GM23338 (cell line): ENCODE measurements at regions not wholly inside any gene's neighbourhood (a gene's known extent, or its start where the extent isn't known, plus 50 kb on each side); places are given as distances from the start of the nearest gene placed in this dataset.

Experiments used
- ATAC-seq: fragments of 200-7000 bp; cut with Tn5 transposase; 3 replicates; pipeline ENCODE4 v1.9.1; 2020
- DNase-seq: peaks from one replicate; pipeline ENCODE4 v3.0.0-alpha.2; 2015; ENCODE audit warnings: low spot score
- H2AFZ ChIP-seq: fragments of 200-600 bp; sonication (generic); 2 replicates; pipeline ENCODE4 v1.8.0; 2016; ENCODE audit warnings: antibody characterized with exemption, mild to moderate bottlenecking, moderate library complexity
- H3F3A ChIP-seq: fragments of 200-600 bp; sonication (generic); replicated peaks from 2 replicates; pipeline ENCODE4 v1.8.0; 2017; ENCODE audit warnings: antibody characterized with exemption, mixed run types, low read depth
- H3K27ac ChIP-seq: fragments of 200-600 bp; sonication (generic); 2 replicates; pipeline ENCODE4 v1.6.1; 2016; ENCODE audit warnings: low read depth
- H3K27me3 ChIP-seq: fragments of 200-600 bp; sonication (generic); 2 replicates; pipeline ENCODE4 v1.8.0; 2016; ENCODE audit warnings: mild to moderate bottlenecking, mixed run types, moderate library complexity; ENCODE audit not compliant: insufficient read depth
- H3K36me3 ChIP-seq: fragments of 200-600 bp; sonication (generic); 2 replicates; pipeline ENCODE4 v1.8.0; 2016; ENCODE audit warnings: mild to moderate bottlenecking; ENCODE audit not compliant: insufficient read depth
- H3K4me1 ChIP-seq: fragments of 200-600 bp; sonication (generic); 2 replicates; pipeline ENCODE4 v1.8.0; 2016; ENCODE audit warnings: mild to moderate bottlenecking, moderate library complexity; ENCODE audit not compliant: insufficient read depth
- H3K4me2 ChIP-seq: fragments of 200-600 bp; sonication (generic); 2 replicates; pipeline ENCODE4 v1.7.1; 2017; ENCODE audit warnings: mixed run types
- H3K4me3 ChIP-seq: fragments of 200-600 bp; sonication (generic); 2 replicates; pipeline ENCODE4 v1.6.1; 2016; ENCODE audit warnings: mixed run types
- H3K79me2 ChIP-seq: fragments of 200-600 bp; sonication (generic); replicated peaks from 2 replicates; pipeline ENCODE4 v1.8.0; 2017; ENCODE audit warnings: mild to moderate bottlenecking; ENCODE audit not compliant: insufficient read depth
- H3K9me2 ChIP-seq: fragments of 200-600 bp; sonication (generic); 2 replicates; pipeline ENCODE4 v1.8.0; 2017; ENCODE audit not compliant: insufficient read depth
- H4K20me1 ChIP-seq: fragments of 200-600 bp; sonication (generic); replicated peaks from 2 replicates; pipeline ENCODE4 v1.8.0; 2017; ENCODE audit warnings: mild to moderate bottlenecking; ENCODE audit not compliant: insufficient read depth
- H3K27ac Mint-ChIP-seq: 2 replicates; pipeline ENCODE4 v1.8.0; 2020; ENCODE audit warnings: inconsistent platforms, mild to moderate bottlenecking, moderate library complexity, mixed read lengths
- H3K27me3 Mint-ChIP-seq: 3 replicates; pipeline ENCODE4 v1.8.0; 2022; ENCODE audit warnings: low read depth, mild to moderate bottlenecking, moderate library complexity, mixed read lengths, inconsistent platforms; ENCODE audit not compliant: insufficient read depth, poor library complexity
- H3K36me3 Mint-ChIP-seq: 3 replicates; pipeline ENCODE4 v1.8.0; 2021; ENCODE audit warnings: low read depth, mild to moderate bottlenecking, inconsistent platforms, moderate library complexity, mixed read lengths
- H3K4me1 Mint-ChIP-seq: 3 replicates; pipeline ENCODE4 v1.8.0; 2020; ENCODE audit warnings: mild to moderate bottlenecking, inconsistent platforms, mixed read lengths
- H3K4me3 Mint-ChIP-seq: 3 replicates; pipeline ENCODE4 v1.8.0; 2021; ENCODE audit warnings: moderate library complexity, mild to moderate bottlenecking, inconsistent platforms, mixed read lengths
- H3K9me3 Mint-ChIP-seq: 3 replicates; pipeline ENCODE4 v1.8.0; 2020; ENCODE audit warnings: moderate library complexity, mild to moderate bottlenecking, inconsistent platforms, mixed read lengths
- CREB1 ChIP-seq: fragments of 250-450 bp; sonication (Bioruptor Pico); IDR thresholded peaks from 2 replicates; pipeline ENCODE4 v1.5.0; 2020; ENCODE audit warnings: low read depth, mild to moderate bottlenecking, moderate library complexity
- EZH2 ChIP-seq: fragments of 200-600 bp; sonication (generic); IDR thresholded peaks from one replicate; pipeline ENCODE4 v1.8.0; 2017; ENCODE audit warnings: antibody characterized with exemption, mild to moderate bottlenecking, low read depth; ENCODE audit not compliant: unreplicated experiment
- EZH2phosphoT487 ChIP-seq: fragments of 200-600 bp; sonication (generic); IDR thresholded peaks from one replicate; pipeline ENCODE4 v1.8.1; 2018; ENCODE audit warnings: antibody characterized with exemption; ENCODE audit not compliant: unreplicated experiment
- JUNB ChIP-seq: IDR thresholded peaks from one replicate; pipeline ENCODE4 v1.6.1; 2016; ENCODE audit warnings: antibody characterized with exemption; ENCODE audit not compliant: unreplicated experiment
- NANOG ChIP-seq: IDR thresholded peaks from 2 replicates; pipeline ENCODE4 v1.6.1; 2016; ENCODE audit warnings: antibody characterized with exemption, borderline replicate concordance
- POLR2AphosphoS5 ChIP-seq: IDR thresholded peaks from 2 replicates; pipeline ENCODE4 v1.6.1; 2016; ENCODE audit warnings: antibody characterized with exemption, low read depth
- TF ChIP-seq, protein P1 (sequence below), 2 experiments: fragments of 200-600 bp in 1 of 2; sonication (generic) in 1 of 2; conservative IDR thresholded peaks; 2 replicates each; pipeline versions ENCODE4 v1.5.1 to v1.6.1; 2016 to 2017; ENCODE audit warnings: antibody characterized with exemption in 2 of 2, low read depth in 2 of 2, mild to moderate bottlenecking in 2 of 2, moderate library complexity in 1 of 2
- TF ChIP-seq, protein P2 (sequence below): IDR thresholded peaks from one replicate; pipeline ENCODE4 v1.6.1; 2018; ENCODE audit warnings: antibody characterized with exemption; ENCODE audit not compliant: unreplicated experiment
- TF ChIP-seq, protein P3 (sequence below): IDR thresholded peaks from 2 replicates; pipeline ENCODE4 v1.6.1; 2016; ENCODE audit warnings: antibody characterized with exemption

DNA sequence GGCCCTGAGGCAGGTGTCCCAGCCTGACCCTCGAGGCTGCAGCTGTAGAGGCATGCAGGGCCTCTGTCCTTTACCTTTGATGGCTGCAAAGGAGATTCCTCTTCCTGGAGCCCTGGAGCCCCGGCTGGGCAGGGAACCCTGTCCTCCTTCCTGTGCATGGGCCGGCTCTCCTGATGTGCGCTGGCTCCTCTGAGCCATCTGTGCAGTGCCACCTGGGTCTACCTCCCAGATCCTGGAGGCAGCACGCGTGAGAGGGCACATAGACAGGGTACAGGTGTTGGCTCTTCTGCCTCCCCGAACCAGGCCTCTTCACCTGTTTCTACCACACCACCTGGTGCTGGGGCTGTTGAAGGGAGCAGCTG is 115.1 kb downstream of the BEGAIN start (continued):
- TF ChIP-seq, protein P1, sequence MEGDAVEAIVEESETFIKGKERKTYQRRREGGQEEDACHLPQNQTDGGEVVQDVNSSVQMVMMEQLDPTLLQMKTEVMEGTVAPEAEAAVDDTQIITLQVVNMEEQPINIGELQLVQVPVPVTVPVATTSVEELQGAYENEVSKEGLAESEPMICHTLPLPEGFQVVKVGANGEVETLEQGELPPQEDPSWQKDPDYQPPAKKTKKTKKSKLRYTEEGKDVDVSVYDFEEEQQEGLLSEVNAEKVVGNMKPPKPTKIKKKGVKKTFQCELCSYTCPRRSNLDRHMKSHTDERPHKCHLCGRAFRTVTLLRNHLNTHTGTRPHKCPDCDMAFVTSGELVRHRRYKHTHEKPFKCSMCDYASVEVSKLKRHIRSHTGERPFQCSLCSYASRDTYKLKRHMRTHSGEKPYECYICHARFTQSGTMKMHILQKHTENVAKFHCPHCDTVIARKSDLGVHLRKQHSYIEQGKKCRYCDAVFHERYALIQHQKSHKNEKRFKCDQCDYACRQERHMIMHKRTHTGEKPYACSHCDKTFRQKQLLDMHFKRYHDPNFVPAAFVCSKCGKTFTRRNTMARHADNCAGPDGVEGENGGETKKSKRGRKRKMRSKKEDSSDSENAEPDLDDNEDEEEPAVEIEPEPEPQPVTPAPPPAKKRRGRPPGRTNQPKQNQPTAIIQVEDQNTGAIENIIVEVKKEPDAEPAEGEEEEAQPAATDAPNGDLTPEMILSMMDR (conservative IDR thresholded peaks at IDR 0.05; ENCODE audit: low read depth in 2 of 2) = no peak
- no peak for TF ChIP-seq EZH2phosphoT487
- TF ChIP-seq, protein P2, sequence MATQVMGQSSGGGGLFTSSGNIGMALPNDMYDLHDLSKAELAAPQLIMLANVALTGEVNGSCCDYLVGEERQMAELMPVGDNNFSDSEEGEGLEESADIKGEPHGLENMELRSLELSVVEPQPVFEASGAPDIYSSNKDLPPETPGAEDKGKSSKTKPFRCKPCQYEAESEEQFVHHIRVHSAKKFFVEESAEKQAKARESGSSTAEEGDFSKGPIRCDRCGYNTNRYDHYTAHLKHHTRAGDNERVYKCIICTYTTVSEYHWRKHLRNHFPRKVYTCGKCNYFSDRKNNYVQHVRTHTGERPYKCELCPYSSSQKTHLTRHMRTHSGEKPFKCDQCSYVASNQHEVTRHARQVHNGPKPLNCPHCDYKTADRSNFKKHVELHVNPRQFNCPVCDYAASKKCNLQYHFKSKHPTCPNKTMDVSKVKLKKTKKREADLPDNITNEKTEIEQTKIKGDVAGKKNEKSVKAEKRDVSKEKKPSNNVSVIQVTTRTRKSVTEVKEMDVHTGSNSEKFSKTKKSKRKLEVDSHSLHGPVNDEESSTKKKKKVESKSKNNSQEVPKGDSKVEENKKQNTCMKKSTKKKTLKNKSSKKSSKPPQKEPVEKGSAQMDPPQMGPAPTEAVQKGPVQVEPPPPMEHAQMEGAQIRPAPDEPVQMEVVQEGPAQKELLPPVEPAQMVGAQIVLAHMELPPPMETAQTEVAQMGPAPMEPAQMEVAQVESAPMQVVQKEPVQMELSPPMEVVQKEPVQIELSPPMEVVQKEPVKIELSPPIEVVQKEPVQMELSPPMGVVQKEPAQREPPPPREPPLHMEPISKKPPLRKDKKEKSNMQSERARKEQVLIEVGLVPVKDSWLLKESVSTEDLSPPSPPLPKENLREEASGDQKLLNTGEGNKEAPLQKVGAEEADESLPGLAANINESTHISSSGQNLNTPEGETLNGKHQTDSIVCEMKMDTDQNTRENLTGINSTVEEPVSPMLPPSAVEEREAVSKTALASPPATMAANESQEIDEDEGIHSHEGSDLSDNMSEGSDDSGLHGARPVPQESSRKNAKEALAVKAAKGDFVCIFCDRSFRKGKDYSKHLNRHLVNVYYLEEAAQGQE = no peak
- no peak for TF ChIP-seq JUNB
- TF ChIP-seq POLR2AphosphoS5 = no peak
- TF ChIP-seq NANOG = no peak
- TF ChIP-seq, protein P3, sequence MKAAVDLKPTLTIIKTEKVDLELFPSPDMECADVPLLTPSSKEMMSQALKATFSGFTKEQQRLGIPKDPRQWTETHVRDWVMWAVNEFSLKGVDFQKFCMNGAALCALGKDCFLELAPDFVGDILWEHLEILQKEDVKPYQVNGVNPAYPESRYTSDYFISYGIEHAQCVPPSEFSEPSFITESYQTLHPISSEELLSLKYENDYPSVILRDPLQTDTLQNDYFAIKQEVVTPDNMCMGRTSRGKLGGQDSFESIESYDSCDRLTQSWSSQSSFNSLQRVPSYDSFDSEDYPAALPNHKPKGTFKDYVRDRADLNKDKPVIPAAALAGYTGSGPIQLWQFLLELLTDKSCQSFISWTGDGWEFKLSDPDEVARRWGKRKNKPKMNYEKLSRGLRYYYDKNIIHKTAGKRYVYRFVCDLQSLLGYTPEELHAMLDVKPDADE = no peak
- TF ChIP-seq EZH2 = no peak

DNA sequence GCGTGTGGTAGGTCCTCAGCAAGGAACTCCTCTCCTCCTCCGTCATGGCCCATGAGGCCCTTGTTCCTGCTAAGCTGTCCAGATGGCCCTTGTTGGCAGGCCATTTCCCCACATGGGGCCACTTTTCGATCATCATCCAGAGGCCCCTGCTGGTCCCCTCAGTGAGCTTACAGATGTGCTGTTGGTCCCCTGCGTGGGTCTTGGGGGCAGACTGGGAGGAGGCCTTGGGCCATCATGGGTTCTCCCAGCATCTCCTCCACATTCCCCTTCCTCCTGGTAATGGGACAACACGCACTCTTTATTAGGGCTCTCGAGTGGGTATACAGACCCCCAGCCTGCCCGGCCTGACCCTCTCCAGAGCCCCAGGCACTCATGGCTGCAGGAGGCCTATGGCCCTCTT is 114.7 kb downstream of the BEGAIN start:
- no peak overlapping the region for H3K4me3 ChIP-seq
- H4K20me1 ChIP-seq = no peaks in the 10 kb centered on the region; the same call in 1 of the 2 replicates
- no peaks in the 10 kb centered on the region for H3K36me3 ChIP-seq
- no peak overlapping the region for H2AFZ ChIP-seq
- H3K4me1 ChIP-seq = no peaks in the 10 kb centered on the region
- TF ChIP-seq, protein P2 = no peak
- TF ChIP-seq EZH2phosphoT487 (no peak), CREB1 (CRISPR knock-in tag) (no peak)
- TF ChIP-seq, protein P1 (conservative IDR thresholded peaks at IDR 0.05; ENCODE audit: low read depth in 2 of 2) = no peak
- no peaks in the 10 kb centered on the region for H3F3A ChIP-seq
- no peaks in the 10 kb centered on the region for H3K9me2 ChIP-seq
- Mint-ChIP-seq H3K4me3 (no peak overlapping the region), H3K27ac (no peak overlapping the region), H3K9me3 (no peaks in the 10 kb centered on the region), H3K27me3 (peaks cover 4% of the 10 kb centered on the region), H3K4me1 (peaks cover 3% of the 10 kb centered on the region; the same call in 1 of the 3 replicates), H3K36me3 (no peaks in the 10 kb centered on the region; the same call in 2 of the 3 replicates)
- ATAC-seq (no peak), DNase-seq (no peak)
- H3K27me3 ChIP-seq = no peaks in the 10 kb centered on the region
- H3K79me2 ChIP-seq = no peaks in the 10 kb centered on the region
- H3K27ac ChIP-seq = no peak overlapping the region
- no peak overlapping the region for H3K4me2 ChIP-seq
